CD14-positive monocyte (primary cell): ENCODE measurements at regions not wholly inside any gene's neighbourhood (a gene's known extent, or its start where the extent isn't known, plus 50 kb on each side); places are given as distances from the start of the nearest gene placed in this dataset.
A peak's percentile ranks its signal among the peaks of the same experiment; 100 is the strongest.

Experiments used
- DNase-seq, 3 donors: peaks; one replicate each; pipeline ENCODE4 v3.0.0-alpha.2; 2011 to 2022
- H2AFZ ChIP-seq: 2 replicates; pipeline ENCODE4 v1.6.0; 2012; ENCODE audit warnings: mild to moderate bottlenecking, low read depth, low read length, inconsistent platforms; ENCODE audit not compliant: insufficient read depth, poor library complexity, severe bottlenecking
- H3K27ac ChIP-seq, 2 donors: 1 replicate in 1 of 2; 2 replicates in 1 of 2; pipeline ENCODE4 v1.5.1; 2012 to 2013; ENCODE audit warnings: low read length in 2 of 2, control low read depth in 1 of 2, inconsistent platforms in 1 of 2, low read depth in 1 of 2, mild to moderate bottlenecking in 1 of 2
- H3K27me3 ChIP-seq, 2 donors: one replicate each; pipeline versions ENCODE4 v1.6.0 to v1.6.1; 2011 to 2013; ENCODE audit warnings: low read length in 2 of 2; ENCODE audit not compliant: control insufficient read depth in 2 of 2, insufficient read depth in 2 of 2
- H3K36me3 ChIP-seq, 2 donors: replicated peaks in 1 of 2; 1 replicate in 1 of 2; 2 replicates in 1 of 2; pipeline versions ENCODE4 v1.5.1 to v1.6.1; 2012 to 2013; ENCODE audit warnings: low read length in 2 of 2, control low read depth in 1 of 2, inconsistent platforms in 1 of 2, mild to moderate bottlenecking in 1 of 2; ENCODE audit not compliant: insufficient read depth in 2 of 2, control insufficient read depth in 1 of 2
- H3K4me1 ChIP-seq, 2 donors: 1 replicate in 1 of 2; 2 replicates in 1 of 2; pipeline versions ENCODE4 v1.5.1 to v1.6.1; 2012 to 2013; ENCODE audit warnings: low read length in 2 of 2, control low read depth in 1 of 2, inconsistent platforms in 1 of 2, mild to moderate bottlenecking in 1 of 2, moderate library complexity in 1 of 2; ENCODE audit not compliant: insufficient read depth in 2 of 2, control insufficient read depth in 1 of 2
- H3K4me2 ChIP-seq: replicated peaks from 2 replicates; pipeline ENCODE3; 2012; ENCODE audit warnings: low read length, moderate library complexity, mild to moderate bottlenecking; ENCODE audit not compliant: poor library complexity, severe bottlenecking; ENCODE audit errors: extremely low read depth
- H3K4me3 ChIP-seq, 3 experiments: fragments of 200-600 bp in 1 of 3; sonication (generic) in 1 of 3; replicated peaks in 1 of 3; 1 replicate in 2 of 3; 2 replicates in 1 of 3; pipeline ENCODE4 v1.5.1; 2011 to 2013; ENCODE audit warnings: low read length in 3 of 3, mild to moderate bottlenecking in 3 of 3, control low read depth in 2 of 3, low read depth in 2 of 3, inconsistent platforms in 1 of 3, moderate library complexity in 1 of 3
- H3K79me2 ChIP-seq: 2 replicates; pipeline ENCODE4 v1.6.0; 2012; ENCODE audit warnings: mild to moderate bottlenecking, control low read depth, inconsistent platforms, low read length, moderate library complexity; ENCODE audit not compliant: insufficient read depth
- H3K9ac ChIP-seq: 2 replicates; pipeline ENCODE4 v1.6.0; 2017; ENCODE audit warnings: low read length, mild to moderate bottlenecking; ENCODE audit not compliant: insufficient read depth, poor library complexity, severe bottlenecking
- H3K9me3 ChIP-seq, 2 donors: replicated peaks in 1 of 2; 1 replicate in 1 of 2; 2 replicates in 1 of 2; pipeline versions ENCODE4 v1.5.1 to v1.6.1; 2012 to 2013; ENCODE audit warnings: low read length in 2 of 2, control low read depth in 1 of 2; ENCODE audit not compliant: control insufficient read depth in 1 of 2, insufficient read depth in 1 of 2
- H4K20me1 ChIP-seq: 2 replicates; pipeline ENCODE4 v1.6.0; 2012; ENCODE audit warnings: mild to moderate bottlenecking, low read length, control low read depth, moderate library complexity; ENCODE audit not compliant: insufficient read depth
- H3K27ac Mint-ChIP-seq, 7 donors: one replicate each; pipeline ENCODE4 v1.8.0; 2020; ENCODE audit warnings: mild to moderate bottlenecking in 7 of 7, mixed read lengths in 7 of 7, moderate library complexity in 6 of 7, inconsistent platforms in 2 of 7
- H3K27me3 Mint-ChIP-seq, 3 donors: one replicate each; pipeline ENCODE4 v1.8.0; 2021 to 2022; ENCODE audit warnings: low read depth in 3 of 3, mild to moderate bottlenecking in 3 of 3, mixed read lengths in 3 of 3, moderate library complexity in 3 of 3, inconsistent platforms in 1 of 3
- H3K36me3 Mint-ChIP-seq, 2 donors: one replicate each; pipeline ENCODE4 v1.8.0; 2020; ENCODE audit warnings: mixed read lengths in 2 of 2, inconsistent platforms in 1 of 2, mild to moderate bottlenecking in 1 of 2
- H3K4me1 Mint-ChIP-seq: one replicate; pipeline ENCODE4 v1.8.0; 2020; ENCODE audit warnings: mild to moderate bottlenecking, mixed read lengths
- H3K4me3 Mint-ChIP-seq, 2 donors: one replicate each; pipeline ENCODE4 v1.8.0; 2020; ENCODE audit warnings: mild to moderate bottlenecking in 2 of 2, mixed read lengths in 2 of 2, moderate library complexity in 1 of 2
- H3K9me3 Mint-ChIP-seq, 7 donors: one replicate each; pipeline ENCODE4 v1.8.0; 2020 to 2022; ENCODE audit warnings: mixed read lengths in 7 of 7, mild to moderate bottlenecking in 6 of 7, moderate library complexity in 6 of 7, inconsistent platforms in 2 of 7
- WGBS: methylation state at CpG from one replicate; pipeline ENCODE4 v1.1.5; 2013; ENCODE audit warnings: missing lambda C conversion rate; ENCODE audit not compliant: insufficient coverage; 5-methylcytosine and 5-hydroxymethylcytosine counted together
- intact Hi-C, 2 donors: fragments of 100-400 bp; cut with micrococcal nuclease; formaldehyde crosslinking; loops; one replicate each; pipeline versions ENCODE4 v1.15.0 to v1.15.1; 2023
- TF ChIP-seq, protein P1 (sequence below): fragments of 200-600 bp; IDR thresholded peaks from one replicate; pipeline ENCODE4 v1.8.0; 2022; ENCODE audit warnings: antibody characterized with exemption, mild to moderate bottlenecking

DNA sequence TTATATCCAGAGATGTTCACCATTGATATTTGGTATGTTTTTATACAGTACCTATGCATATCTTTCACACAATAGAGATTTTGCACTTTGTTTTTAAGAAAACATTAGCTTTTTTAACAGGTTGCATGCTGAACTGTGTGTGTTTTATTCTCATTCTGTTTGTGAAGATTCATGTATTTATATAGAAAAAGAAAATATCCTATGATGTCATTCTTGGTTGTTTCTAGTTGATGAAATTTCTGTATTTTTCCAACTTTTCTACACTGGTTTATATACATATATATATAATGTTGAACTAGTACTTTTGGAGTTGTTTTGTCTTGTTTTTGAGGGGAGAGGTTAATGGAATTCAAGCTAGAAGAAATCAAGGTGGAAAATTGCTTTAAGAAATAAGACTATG, 143.8 kb downstream of the MATN1 start:
- Histone ChIP-seq H3K4me3 (no peak overlapping the region), H3K9ac (no peak overlapping the region), H3K9me3 (no peaks in the 10 kb centered on the region), H3K27ac (no peak overlapping the region), H3K36me3 (no peaks in the 10 kb centered on the region), H3K27me3 (no peaks in the 10 kb centered on the region), H3K4me1 (no peaks in the 10 kb centered on the region), H3K4me2 (no peak overlapping the region), H4K20me1 (no peaks in the 10 kb centered on the region), H3K79me2 (no peaks in the 10 kb centered on the region), H2AFZ (no peak overlapping the region)
- no peak overlapping the region for H3K4me3 Mint-ChIP-seq
- intact Hi-C loops = no loop called here
- peaks cover 0 to 23% (median 19%) of the 10 kb centered on the region in 7 donors for H3K9me3 Mint-ChIP-seq
- TF ChIP-seq, protein P1, sequence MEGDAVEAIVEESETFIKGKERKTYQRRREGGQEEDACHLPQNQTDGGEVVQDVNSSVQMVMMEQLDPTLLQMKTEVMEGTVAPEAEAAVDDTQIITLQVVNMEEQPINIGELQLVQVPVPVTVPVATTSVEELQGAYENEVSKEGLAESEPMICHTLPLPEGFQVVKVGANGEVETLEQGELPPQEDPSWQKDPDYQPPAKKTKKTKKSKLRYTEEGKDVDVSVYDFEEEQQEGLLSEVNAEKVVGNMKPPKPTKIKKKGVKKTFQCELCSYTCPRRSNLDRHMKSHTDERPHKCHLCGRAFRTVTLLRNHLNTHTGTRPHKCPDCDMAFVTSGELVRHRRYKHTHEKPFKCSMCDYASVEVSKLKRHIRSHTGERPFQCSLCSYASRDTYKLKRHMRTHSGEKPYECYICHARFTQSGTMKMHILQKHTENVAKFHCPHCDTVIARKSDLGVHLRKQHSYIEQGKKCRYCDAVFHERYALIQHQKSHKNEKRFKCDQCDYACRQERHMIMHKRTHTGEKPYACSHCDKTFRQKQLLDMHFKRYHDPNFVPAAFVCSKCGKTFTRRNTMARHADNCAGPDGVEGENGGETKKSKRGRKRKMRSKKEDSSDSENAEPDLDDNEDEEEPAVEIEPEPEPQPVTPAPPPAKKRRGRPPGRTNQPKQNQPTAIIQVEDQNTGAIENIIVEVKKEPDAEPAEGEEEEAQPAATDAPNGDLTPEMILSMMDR = no peak
- no peak for DNase-seq
- no peak overlapping the region for H3K27ac Mint-ChIP-seq
- H3K27me3 Mint-ChIP-seq = peaks cover 2 to 4% (median 3%) of the 10 kb centered on the region in 3 donors
- H3K36me3 Mint-ChIP-seq = no peaks in the 10 kb centered on the region
- H3K4me1 Mint-ChIP-seq = no peaks in the 10 kb centered on the region

DNA sequence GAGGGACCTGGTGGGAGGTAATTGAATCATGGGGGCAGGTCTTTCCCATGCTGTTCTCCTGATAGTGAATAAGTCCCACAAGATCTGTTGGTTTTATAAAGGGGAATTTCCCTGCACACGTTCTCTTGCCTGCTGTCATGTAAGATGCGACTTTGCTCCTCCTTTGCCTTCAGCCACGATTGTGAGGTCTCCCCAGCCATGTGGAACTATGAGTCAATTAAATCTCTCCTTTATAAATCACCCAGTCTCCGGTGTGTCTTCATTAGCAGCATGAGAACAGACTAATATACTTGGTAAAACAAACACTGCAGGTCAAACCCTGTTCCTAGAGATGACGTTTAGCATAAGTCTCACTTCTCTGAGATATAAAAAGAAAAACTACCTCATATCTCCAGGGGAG, 148.3 kb downstream of the MATN1 start:
- WGBS = no CpG with 5 or more reads among the region's 5 CpGs
- Mint-ChIP-seq H3K27ac (peak overlapping the region in 1 of 7 donors; percentile 18), H3K27me3 (peaks cover 4% of the 10 kb centered on the region in 3 donors), H3K4me1 (no peaks in the 10 kb centered on the region), H3K36me3 (no peaks in the 10 kb centered on the region), H3K9me3 (no peaks in the 10 kb centered on the region), H3K4me3 (no peak overlapping the region)
- no peaks in the 10 kb centered on the region for H3K9me3 ChIP-seq
- no peak overlapping the region for H3K9ac ChIP-seq
- no peak overlapping the region for H3K4me2 ChIP-seq
- H3K79me2 ChIP-seq = no peaks in the 10 kb centered on the region
- H3K4me3 ChIP-seq = no peak overlapping the region
- no peaks in the 10 kb centered on the region for H4K20me1 ChIP-seq
- H3K27ac ChIP-seq = no peak overlapping the region
- H3K27me3 ChIP-seq = no peaks in the 10 kb centered on the region
- no peaks in the 10 kb centered on the region for H3K36me3 ChIP-seq
- H2AFZ ChIP-seq = no peak overlapping the region
- DNase-seq = no peak
- intact Hi-C loops = no loop called here
- no peaks in the 10 kb centered on the region for H3K4me1 ChIP-seq
- TF ChIP-seq, protein P1 = no peak
